ENCODE measurements at regions not wholly inside any gene's neighbourhood (a gene's known extent, or its start where the extent isn't known, plus 50 kb on each side); places are given as distances from the start of the nearest gene placed in this dataset.

DNA sequence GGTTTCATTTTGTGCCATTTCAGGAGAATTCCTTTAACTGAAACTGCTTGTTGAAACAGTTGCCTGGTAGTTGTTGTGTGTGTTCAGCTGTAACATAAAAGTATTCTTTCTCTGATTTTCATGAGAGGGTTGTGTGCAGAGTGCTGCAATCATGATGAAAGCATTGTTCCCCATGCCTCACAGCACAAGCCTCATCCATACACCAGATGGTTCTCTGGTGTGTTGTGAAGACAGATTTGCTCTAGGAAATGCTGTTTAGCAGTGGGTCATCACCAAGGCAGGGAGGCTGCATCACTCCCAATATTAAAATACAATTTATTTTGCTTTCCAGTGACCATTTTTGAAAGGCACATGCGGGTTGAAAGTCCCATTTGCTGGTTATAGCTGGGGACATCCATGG lies 404.4 kb downstream of the AACS start:
- no peak for TF ChIP-seq CTCF (IDR thresholded peaks at IDR 0.05)
- no peak for TF ChIP-seq POLR2A (IDR thresholded peaks at IDR 0.05)

All from heart left ventricle (tissue), 13 donors.